ENCODE measurements at regions not wholly inside any gene's neighbourhood (a gene's known extent, or its start where the extent isn't known, plus 50 kb on each side); places are given as distances from the start of the nearest gene placed in this dataset.

DNA sequence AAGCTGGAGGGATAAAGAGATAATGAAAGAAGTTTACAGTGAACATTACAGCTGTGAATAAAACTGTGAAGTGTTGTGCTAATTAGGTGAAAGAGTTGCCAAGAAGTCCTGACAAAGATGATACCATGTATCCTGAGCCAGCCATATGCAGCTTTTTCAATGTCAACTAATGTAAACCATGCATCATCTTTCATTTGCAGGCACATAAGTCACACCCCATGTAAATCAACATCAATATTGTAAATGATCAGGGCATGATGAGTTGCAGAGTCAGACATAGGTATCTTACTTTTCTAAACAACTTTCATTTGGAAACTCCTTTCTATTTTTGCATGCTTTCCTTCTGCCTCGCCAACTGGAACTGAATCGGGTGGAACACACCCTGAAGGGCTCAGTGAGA, 569.1 kb downstream of the TBC1D4 start:
- intact Hi-C loops (cut with DNase I, micrococcal nuclease): no loop called here
- TF ChIP-seq, protein P1, sequence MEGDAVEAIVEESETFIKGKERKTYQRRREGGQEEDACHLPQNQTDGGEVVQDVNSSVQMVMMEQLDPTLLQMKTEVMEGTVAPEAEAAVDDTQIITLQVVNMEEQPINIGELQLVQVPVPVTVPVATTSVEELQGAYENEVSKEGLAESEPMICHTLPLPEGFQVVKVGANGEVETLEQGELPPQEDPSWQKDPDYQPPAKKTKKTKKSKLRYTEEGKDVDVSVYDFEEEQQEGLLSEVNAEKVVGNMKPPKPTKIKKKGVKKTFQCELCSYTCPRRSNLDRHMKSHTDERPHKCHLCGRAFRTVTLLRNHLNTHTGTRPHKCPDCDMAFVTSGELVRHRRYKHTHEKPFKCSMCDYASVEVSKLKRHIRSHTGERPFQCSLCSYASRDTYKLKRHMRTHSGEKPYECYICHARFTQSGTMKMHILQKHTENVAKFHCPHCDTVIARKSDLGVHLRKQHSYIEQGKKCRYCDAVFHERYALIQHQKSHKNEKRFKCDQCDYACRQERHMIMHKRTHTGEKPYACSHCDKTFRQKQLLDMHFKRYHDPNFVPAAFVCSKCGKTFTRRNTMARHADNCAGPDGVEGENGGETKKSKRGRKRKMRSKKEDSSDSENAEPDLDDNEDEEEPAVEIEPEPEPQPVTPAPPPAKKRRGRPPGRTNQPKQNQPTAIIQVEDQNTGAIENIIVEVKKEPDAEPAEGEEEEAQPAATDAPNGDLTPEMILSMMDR (IDR thresholded peaks at IDR 0.05): no peak
- H3K4me1 ChIP-seq (ENCODE audit: insufficient read depth, low read length): no peaks in the 10 kb centered on the region
- H3K9me3 Mint-ChIP-seq: no peaks in the 10 kb centered on the region
- H3K4me3 ChIP-seq (ENCODE audit: low read length): no peak overlapping the region
- H3K27me3 Mint-ChIP-seq: peaks cover 5% of the 10 kb centered on the region
- H3K9me3 ChIP-seq (ENCODE audit: control insufficient read depth in 1 of 2, insufficient read depth in 1 of 2, low read length in 2 of 2): no peaks in the 10 kb centered on the region
- ChIA-PET CTCF (no interaction called here), POLR2A (no interaction called here)
- no peaks in the 10 kb centered on the region for H3K4me1 Mint-ChIP-seq (ENCODE audit: low read depth)
- DNase-seq: no peak
- no peak overlapping the region for H3K27ac ChIP-seq (ENCODE audit: low read depth in 1 of 2, low read length in 2 of 2)
- no peaks in the 10 kb centered on the region for H3K27me3 ChIP-seq (ENCODE audit: control insufficient read depth in 1 of 2, insufficient read depth in 2 of 2, low read length in 2 of 2)
- no peak overlapping the region for H3K27ac Mint-ChIP-seq
- H3K36me3 Mint-ChIP-seq (ENCODE audit: low read depth): no peaks in the 10 kb centered on the region
- no peak overlapping the region for H3K4me3 Mint-ChIP-seq
- no peaks in the 10 kb centered on the region for H3K36me3 ChIP-seq (ENCODE audit: insufficient read depth, low read length)
- ATAC-seq (ENCODE audit: poor library complexity): no peak

DNA sequence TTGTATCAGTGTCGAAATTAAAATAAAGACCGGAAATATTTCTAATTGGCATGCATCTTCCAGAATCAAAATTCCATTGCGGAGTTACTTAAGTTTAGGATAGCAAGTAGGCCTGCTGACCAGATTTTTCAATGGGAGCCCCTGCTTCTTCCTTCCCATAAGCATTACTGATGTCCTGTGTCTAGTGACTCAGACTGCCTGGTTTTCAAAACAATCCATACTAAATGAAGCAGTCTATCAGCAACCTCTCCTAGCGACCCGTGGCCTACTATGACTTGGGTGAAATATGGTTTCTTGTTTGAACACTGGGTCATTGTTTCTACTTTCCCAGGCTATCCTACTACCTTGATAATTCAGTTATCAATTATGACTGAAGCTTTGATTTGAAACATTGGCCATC, 571.6 kb downstream of the TBC1D4 start:
- no peaks in the 10 kb centered on the region for H3K4me1 ChIP-seq (ENCODE audit: insufficient read depth, low read length)
- H3K27ac ChIP-seq (ENCODE audit: low read depth in 1 of 2, low read length in 2 of 2): no peak overlapping the region
- DNase-seq (no peak), ATAC-seq (ENCODE audit: poor library complexity) (no peak)
- Mint-ChIP-seq H3K36me3 (ENCODE audit: low read depth) (no peaks in the 10 kb centered on the region), H3K9me3 (no peaks in the 10 kb centered on the region), H3K27ac (no peak overlapping the region), H3K4me3 (no peak overlapping the region), H3K27me3 (peaks cover 5% of the 10 kb centered on the region), H3K4me1 (ENCODE audit: low read depth) (no peaks in the 10 kb centered on the region)
- TF ChIP-seq, protein P1 (IDR thresholded peaks at IDR 0.05): no peak
- H3K27me3 ChIP-seq (ENCODE audit: control insufficient read depth in 1 of 2, insufficient read depth in 2 of 2, low read length in 2 of 2): no peaks in the 10 kb centered on the region
- CTCF ChIA-PET: no interaction called here
- no peak overlapping the region for H3K4me3 ChIP-seq (ENCODE audit: low read length)
- no peaks in the 10 kb centered on the region for H3K36me3 ChIP-seq (ENCODE audit: insufficient read depth, low read length)
- H3K9me3 ChIP-seq (ENCODE audit: control insufficient read depth in 1 of 2, insufficient read depth in 1 of 2, low read length in 2 of 2): no peaks in the 10 kb centered on the region
- intact Hi-C loops (cut with DNase I, micrococcal nuclease): no loop called here
- POLR2A ChIA-PET: no interaction called here

DNA sequence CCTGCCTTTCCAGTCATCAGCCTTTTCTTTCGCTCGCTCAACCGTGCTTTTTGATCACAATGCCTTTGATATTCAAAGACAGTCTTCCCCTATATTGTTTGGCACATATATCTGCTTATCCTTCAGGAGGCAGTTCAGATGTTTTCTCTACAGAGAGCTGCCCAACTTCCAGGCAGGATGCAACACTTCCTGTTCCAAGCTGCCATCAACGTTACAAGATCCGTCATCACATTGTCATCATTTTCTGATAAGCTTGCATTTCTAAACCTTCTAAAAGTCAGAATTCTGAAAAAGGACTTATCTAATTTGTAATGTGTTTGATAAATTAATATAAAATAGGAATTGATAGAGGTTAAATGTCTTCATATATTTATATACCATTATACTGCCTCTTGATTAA, 574.2 kb downstream of the TBC1D4 start:
- Mint-ChIP-seq H3K27ac (no peak overlapping the region), H3K36me3 (ENCODE audit: low read depth) (no peaks in the 10 kb centered on the region), H3K4me1 (ENCODE audit: low read depth) (no peaks in the 10 kb centered on the region), H3K9me3 (no peaks in the 10 kb centered on the region), H3K27me3 (peaks cover 5% of the 10 kb centered on the region), H3K4me3 (no peak overlapping the region)
- Histone ChIP-seq H3K9me3 (ENCODE audit: control insufficient read depth in 1 of 2, insufficient read depth in 1 of 2, low read length in 2 of 2) (no peaks in the 10 kb centered on the region), H3K27me3 (ENCODE audit: control insufficient read depth in 1 of 2, insufficient read depth in 2 of 2, low read length in 2 of 2) (no peaks in the 10 kb centered on the region), H3K27ac (ENCODE audit: low read depth in 1 of 2, low read length in 2 of 2) (no peak overlapping the region), H3K36me3 (ENCODE audit: insufficient read depth, low read length) (no peaks in the 10 kb centered on the region), H3K4me1 (ENCODE audit: insufficient read depth, low read length) (no peaks in the 10 kb centered on the region), H3K4me3 (ENCODE audit: low read length) (no peak overlapping the region)
- CTCF ChIA-PET: no interaction called here
- ATAC-seq (ENCODE audit: poor library complexity) (no peak), DNase-seq (no peak)
- intact Hi-C loops (cut with DNase I, micrococcal nuclease): no loop called here
- POLR2A ChIA-PET: no interaction called here
- TF ChIP-seq, protein P1 (IDR thresholded peaks at IDR 0.05): no peak
